IPS-18c (cell line): ENCODE measurements at regions not wholly inside any gene's neighbourhood (a gene's known extent, or its start where the extent isn't known, plus 50 kb on each side); places are given as distances from the start of the nearest gene placed in this dataset.
"Not testable (repeated sequence)": the region's sequence is repeated elsewhere in the genome, so short reads cannot be mapped to it uniquely, and the experiment has no call there.

Experiments
- H3K4me3 ChIP-seq: 2 replicates; pipeline ENCODE4 v1.7.0; 2013; ENCODE audit warnings: low read depth, mild to moderate bottlenecking, low read length, moderate library complexity; ENCODE audit not compliant: insufficient read depth
- H3K9me3 ChIP-seq: one replicate; pipeline ENCODE4 v1.6.1; 2013; ENCODE audit warnings: mild to moderate bottlenecking, low read length, moderate library complexity; ENCODE audit not compliant: control insufficient read depth, insufficient read depth

GRCh38 chr2:221911321-221911720 is 339.2 kb upstream of the EPHA4 start:
- no peak overlapping the region for H3K4me3 ChIP-seq
- no peaks in the 10 kb centered on the region for H3K9me3 ChIP-seq

GRCh38 chr2:221908518-221908917 is 336.4 kb upstream of the EPHA4 start:
- no peaks in the 10 kb centered on the region for H3K9me3 ChIP-seq
- no peak overlapping the region for H3K4me3 ChIP-seq

- Histone ChIP-seq H3K4me3 (no peak overlapping the region), H3K9me3 (peaks cover 2% of the 10 kb centered on the region)
These were observed 325.6 kb upstream of the EPHA4 start for GRCh38 chr2:221897718-221898117.

GRCh38 chr2:221896505-221897151 is 324.5 kb upstream of the EPHA4 start:
- H3K4me3 ChIP-seq, result no peak overlapping the region

GRCh38 chr2:221895366-221896121 is 323.4 kb upstream of the EPHA4 start:
- H3K9me3 ChIP-seq, result peaks cover 5% of the 10 kb centered on the region
- H3K4me3 ChIP-seq, result no peak overlapping the region

More at GRCh38 chr2:221896505-221897151, 324.5 kb upstream of the EPHA4 start:
- H3K9me3 ChIP-seq, result peaks cover 2% of the 10 kb centered on the region

- H3K4me3 ChIP-seq, result no peak overlapping the region
- H3K9me3 ChIP-seq, result peaks cover 5% of the 10 kb centered on the region
These were observed 321.4 kb upstream of the EPHA4 start for GRCh38 chr2:221893501-221893900.

GRCh38 chr2:221892006-221892405 is 319.9 kb upstream of the EPHA4 start:
- H3K9me3 ChIP-seq, H3K4me3 ChIP-seq: not testable (repeated sequence)

GRCh38 chr2:221883976-221884375 is 311.9 kb upstream of the EPHA4 start:
- no peak overlapping the region for H3K4me3 ChIP-seq

GRCh38 chr2:221876016-221876415 is 303.9 kb upstream of the EPHA4 start:
- no peak overlapping the region for H3K4me3 ChIP-seq

More at GRCh38 chr2:221883976-221884375, 311.9 kb upstream of the EPHA4 start:
- H3K9me3 ChIP-seq, result no peaks in the 10 kb centered on the region

GRCh38 chr2:221874444-221874843 is 302.3 kb upstream of the EPHA4 start:
- no peak overlapping the region for H3K4me3 ChIP-seq
- no peaks in the 10 kb centered on the region for H3K9me3 ChIP-seq

More at GRCh38 chr2:221876016-221876415, 303.9 kb upstream of the EPHA4 start:
- no peaks in the 10 kb centered on the region for H3K9me3 ChIP-seq

GRCh38 chr2:221857719-221858118 is 285.6 kb upstream of the EPHA4 start:
- Histone ChIP-seq H3K4me3 (no peak overlapping the region), H3K9me3 (no peaks in the 10 kb centered on the region)

GRCh38 chr2:221853297-221853696 is 281.2 kb upstream of the EPHA4 start:
- no peak overlapping the region for H3K4me3 ChIP-seq
- no peaks in the 10 kb centered on the region for H3K9me3 ChIP-seq

GRCh38 chr2:221851531-221852045 is 279.5 kb upstream of the EPHA4 start:
- Histone ChIP-seq H3K9me3 (no peaks in the 10 kb centered on the region), H3K4me3 (no peak overlapping the region)

- Histone ChIP-seq H3K4me3 (no peak overlapping the region), H3K9me3 (no peaks in the 10 kb centered on the region)
These were observed 278.0 kb upstream of the EPHA4 start for GRCh38 chr2:221850076-221850475.

GRCh38 chr2:221848286-221848685 is 276.2 kb upstream of the EPHA4 start:
- Histone ChIP-seq H3K4me3 (no peak overlapping the region), H3K9me3 (no peaks in the 10 kb centered on the region)

GRCh38 chr2:221845021-221845365 is 272.9 kb upstream of the EPHA4 start:
- H3K4me3 ChIP-seq, result no peak overlapping the region
- H3K9me3 ChIP-seq, result no peaks in the 10 kb centered on the region

- Histone ChIP-seq H3K4me3 (no peak overlapping the region), H3K9me3 (no peaks in the 10 kb centered on the region)
These were observed 272.3 kb upstream of the EPHA4 start for GRCh38 chr2:221844212-221845020.

- H3K4me3 ChIP-seq, result no peak overlapping the region
These were observed 264.0 kb upstream of the EPHA4 start for GRCh38 chr2:221836095-221836494.

More at GRCh38 chr2:221836095-221836494, 264.0 kb upstream of the EPHA4 start:
- H3K9me3 ChIP-seq, result no peaks in the 10 kb centered on the region
